GM06990 (cell line): ENCODE measurements at regions not wholly inside any gene's neighbourhood (a gene's known extent, or its start where the extent isn't known, plus 50 kb on each side); places are given as distances from the start of the nearest gene placed in this dataset.
A peak's percentile ranks its signal among the peaks of the same experiment; 100 is the strongest.

Experiments
- DNase-seq: peaks from one replicate; pipeline ENCODE4 v3.0.0-alpha.2; 2011; ENCODE audit not compliant: insufficient read length; ENCODE audit errors: extremely low read depth
- H3K27me3 ChIP-seq: replicated peaks from 2 replicates; pipeline ENCODE4 v1.6.0; 2011; ENCODE audit warnings: low read length; ENCODE audit not compliant: control insufficient read depth, insufficient read depth
- H3K36me3 ChIP-seq: 2 replicates; pipeline ENCODE4 v1.5.1; 2011; ENCODE audit warnings: low read length; ENCODE audit not compliant: control insufficient read depth, insufficient read depth
- H3K4me3 ChIP-seq: replicated peaks from 2 replicates; pipeline ENCODE4 v1.5.1; 2011; ENCODE audit warnings: low read depth, mild to moderate bottlenecking, control low read depth, low read length
- TF ChIP-seq, protein P1 (sequence below): IDR thresholded peaks from 2 replicates; pipeline ENCODE4 v1.5.1; 2011; ENCODE audit warnings: low read length, control low read depth, mild to moderate bottlenecking, inconsistent platforms; ENCODE audit not compliant: insufficient read depth, poor library complexity, severe bottlenecking

DNA sequence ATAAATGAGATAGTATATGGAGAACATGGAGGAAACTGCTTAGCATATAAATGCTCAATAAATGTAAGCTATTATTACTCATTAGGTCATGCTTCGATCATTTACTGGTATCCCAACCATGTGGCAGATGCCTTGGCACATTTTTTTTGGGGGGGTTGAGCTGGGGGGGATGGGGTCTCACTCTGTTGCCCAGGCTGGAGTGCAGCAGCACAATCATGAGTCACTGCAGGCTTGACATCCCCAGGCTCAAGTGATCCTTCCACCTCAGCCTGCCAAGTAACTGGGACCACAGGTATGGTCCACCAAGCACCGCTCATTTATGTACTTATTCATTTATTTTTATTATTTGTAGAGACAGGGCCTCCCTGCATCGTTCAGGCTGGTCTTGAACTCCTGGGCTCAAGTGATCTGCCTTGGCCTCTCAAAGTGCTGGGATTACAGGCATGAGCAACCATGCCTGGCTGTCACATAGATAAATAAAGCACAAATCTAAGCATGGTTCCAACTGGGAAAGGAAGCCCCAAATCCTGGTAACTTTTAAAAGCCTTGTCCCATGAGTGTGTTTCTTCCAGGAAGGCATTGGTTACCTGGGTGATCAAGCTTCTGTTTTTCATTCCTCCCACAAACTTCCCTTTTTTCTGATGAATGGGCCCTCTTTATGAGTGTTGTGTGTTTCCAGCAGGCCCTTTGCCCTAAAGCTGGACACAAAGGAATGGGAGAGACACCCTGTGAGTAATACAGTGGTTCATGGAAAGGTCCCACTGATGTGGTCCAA lies 147.4 kb upstream of the UMPS start:
- TF ChIP-seq, protein P1, sequence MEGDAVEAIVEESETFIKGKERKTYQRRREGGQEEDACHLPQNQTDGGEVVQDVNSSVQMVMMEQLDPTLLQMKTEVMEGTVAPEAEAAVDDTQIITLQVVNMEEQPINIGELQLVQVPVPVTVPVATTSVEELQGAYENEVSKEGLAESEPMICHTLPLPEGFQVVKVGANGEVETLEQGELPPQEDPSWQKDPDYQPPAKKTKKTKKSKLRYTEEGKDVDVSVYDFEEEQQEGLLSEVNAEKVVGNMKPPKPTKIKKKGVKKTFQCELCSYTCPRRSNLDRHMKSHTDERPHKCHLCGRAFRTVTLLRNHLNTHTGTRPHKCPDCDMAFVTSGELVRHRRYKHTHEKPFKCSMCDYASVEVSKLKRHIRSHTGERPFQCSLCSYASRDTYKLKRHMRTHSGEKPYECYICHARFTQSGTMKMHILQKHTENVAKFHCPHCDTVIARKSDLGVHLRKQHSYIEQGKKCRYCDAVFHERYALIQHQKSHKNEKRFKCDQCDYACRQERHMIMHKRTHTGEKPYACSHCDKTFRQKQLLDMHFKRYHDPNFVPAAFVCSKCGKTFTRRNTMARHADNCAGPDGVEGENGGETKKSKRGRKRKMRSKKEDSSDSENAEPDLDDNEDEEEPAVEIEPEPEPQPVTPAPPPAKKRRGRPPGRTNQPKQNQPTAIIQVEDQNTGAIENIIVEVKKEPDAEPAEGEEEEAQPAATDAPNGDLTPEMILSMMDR, result no peak

DNA sequence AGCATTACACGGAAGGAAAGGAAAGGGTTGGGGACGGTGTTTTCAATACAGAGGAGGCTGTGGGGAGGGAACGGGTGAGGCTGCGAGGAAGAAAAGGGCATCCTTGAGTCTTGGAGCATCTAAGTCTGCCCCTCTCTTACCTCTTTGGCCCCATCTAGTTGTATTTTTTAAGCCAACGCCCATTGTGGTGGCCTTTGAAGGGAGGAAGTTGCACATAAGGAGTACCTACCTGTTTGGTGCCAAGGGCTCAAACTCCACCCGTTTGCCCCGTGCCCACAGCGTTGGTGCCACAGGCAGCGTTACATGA lies 146.1 kb upstream of the UMPS start:
- no peaks in the 10 kb centered on the region for H3K36me3 ChIP-seq
- TF ChIP-seq, protein P1, result no peak
- no peak for DNase-seq
- H3K27me3 ChIP-seq, result no peaks in the 10 kb centered on the region; the same call in 1 of the 2 replicates
- peak overlapping the region; percentile 51 for H3K4me3 ChIP-seq

More for the DNA sequence above, 147.4 kb upstream of the UMPS start:
- H3K4me3 ChIP-seq, result no peak overlapping the region
- DNase-seq, result no peak
- no peaks in the 10 kb centered on the region for H3K36me3 ChIP-seq
- no peaks in the 10 kb centered on the region; the same call in 1 of the 2 replicates for H3K27me3 ChIP-seq

DNA sequence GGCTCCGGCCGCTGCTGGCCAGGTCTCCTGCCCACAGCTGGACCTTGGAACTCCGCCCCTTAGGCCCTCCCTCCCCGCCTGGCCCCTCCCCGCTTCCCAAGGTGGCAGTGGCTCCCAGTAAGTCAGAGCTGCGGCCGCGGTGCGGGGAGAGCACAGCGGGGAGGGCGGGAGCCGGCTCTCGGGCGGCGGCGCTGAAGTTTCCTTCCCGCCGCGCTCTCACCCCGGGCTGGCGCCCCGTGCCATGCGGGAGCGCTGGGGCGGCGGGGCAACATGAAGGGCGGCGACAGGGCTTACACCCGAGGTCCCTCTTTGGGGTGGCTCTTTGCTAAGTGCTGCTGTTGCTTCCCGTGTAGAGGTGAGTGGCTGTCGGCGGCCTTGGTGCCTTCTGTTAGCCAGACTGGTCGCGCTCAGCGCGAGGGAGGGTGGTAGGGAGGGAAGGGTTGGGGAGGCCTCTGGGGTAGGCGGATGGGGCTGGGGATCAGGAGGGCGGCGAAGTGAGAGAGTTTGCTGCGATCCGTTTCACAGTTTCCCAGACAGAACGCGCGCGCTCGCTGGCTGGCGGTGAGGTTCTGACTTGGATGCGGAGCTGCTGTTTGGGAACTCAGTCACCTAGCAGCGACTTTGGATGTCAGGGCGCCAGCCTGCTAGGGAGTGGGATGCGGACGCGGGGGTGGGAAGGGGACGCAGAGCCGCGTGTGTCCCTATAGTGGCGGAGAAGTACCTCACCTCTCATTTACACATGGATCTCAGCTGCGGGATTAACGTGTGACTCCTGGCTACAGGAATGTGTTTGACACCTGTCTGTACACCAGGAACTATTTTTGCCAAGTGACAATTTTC lies 145.5 kb upstream of the UMPS start:
- TF ChIP-seq, protein P1, result no peak
- Histone ChIP-seq H3K4me3 (peak overlapping the region; percentile 51), H3K36me3 (no peaks in the 10 kb centered on the region), H3K27me3 (no peaks in the 10 kb centered on the region; the same call in 1 of the 2 replicates)
- no peak for DNase-seq

DNA sequence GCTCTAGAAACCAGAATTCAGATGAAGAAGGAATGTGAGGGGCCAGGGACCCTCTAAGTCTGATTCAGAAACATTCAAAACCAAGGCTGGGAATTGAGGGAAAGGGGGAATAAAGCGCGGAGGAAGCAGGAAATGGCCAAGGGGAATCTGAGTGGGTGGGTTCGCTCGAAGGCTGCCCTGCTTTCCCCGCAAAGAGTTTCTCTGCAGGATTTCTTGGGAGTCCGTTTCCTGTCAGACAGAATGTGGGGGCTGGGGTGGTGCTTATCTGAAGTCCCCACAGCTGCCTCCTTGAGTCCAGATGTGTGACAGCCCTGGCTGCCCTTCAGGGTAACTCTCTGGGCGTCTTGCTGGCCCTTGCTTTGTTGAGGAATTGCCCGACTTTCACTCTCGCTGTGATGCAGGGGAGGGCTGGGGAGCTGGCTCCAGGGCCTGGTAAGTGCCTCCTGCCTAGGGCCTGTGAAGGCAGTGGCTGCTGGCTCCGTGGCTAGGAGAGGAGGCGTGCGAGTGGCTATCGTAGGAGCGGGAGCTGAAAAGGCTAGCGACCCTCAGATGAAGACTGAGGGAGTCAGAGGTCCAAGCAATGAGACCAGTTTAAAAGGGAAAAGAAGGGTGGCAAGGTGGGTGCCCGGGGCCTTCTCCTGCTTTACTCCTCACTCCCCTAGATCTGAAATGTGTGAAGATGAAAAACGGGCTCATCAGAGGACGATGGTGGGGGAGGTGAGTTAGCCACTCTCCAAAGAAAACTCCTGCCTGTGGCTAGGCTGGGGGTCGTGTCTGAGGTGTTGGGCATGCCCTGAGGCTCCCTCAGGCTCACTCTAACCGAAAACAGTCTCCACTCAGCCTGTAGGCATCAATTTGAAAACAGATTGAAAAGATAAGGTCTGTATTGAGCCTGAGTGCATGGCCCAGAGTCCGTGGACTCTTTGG lies 143.9 kb upstream of the UMPS start:
- H3K27me3 ChIP-seq, result no peaks in the 10 kb centered on the region; the same call in 1 of the 2 replicates

DNA sequence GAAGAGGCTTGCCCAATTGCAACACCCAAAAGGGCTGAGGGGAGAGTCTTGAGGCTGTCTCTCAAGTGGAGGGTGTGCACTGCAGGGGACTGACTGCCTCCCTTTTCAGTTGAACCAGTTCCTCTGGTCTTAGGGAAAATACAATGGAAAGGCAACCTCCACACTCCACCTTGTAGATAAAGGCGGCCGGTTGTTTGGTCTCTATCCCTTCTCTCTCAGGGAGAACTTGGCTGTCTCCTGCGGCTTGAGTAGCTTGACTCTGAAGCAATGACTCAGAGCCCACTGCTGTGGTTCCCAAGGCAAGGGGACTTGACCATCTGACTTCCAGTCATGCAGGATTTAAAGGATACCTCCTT lies 143.2 kb upstream of the UMPS start:
- DNase-seq, result no peak
- TF ChIP-seq, protein P1, result no peak
- Histone ChIP-seq H3K27me3 (no peaks in the 10 kb centered on the region; the same call in 1 of the 2 replicates), H3K4me3 (no peak overlapping the region), H3K36me3 (no peaks in the 10 kb centered on the region)

More for the DNA sequence above, 143.9 kb upstream of the UMPS start:
- TF ChIP-seq, protein P1, result no peak
- Histone ChIP-seq H3K36me3 (no peaks in the 10 kb centered on the region), H3K4me3 (no peak overlapping the region)
- no peak for DNase-seq
